Upper lobe of left lung (tissue), 4 donors: ENCODE measurements at regions not wholly inside any gene's neighbourhood (a gene's known extent, or its start where the extent isn't known, plus 50 kb on each side); places are given as distances from the start of the nearest gene placed in this dataset.

ENCODE experiments used
- POLR2A ChIP-seq, 4 donors: fragments of 450-650 bp; IDR thresholded peaks; one replicate each; pipeline ENCODE4 v1.5.1; 2016 to 2017; ENCODE audit warnings: antibody characterized with exemption in 4 of 4, mild to moderate bottlenecking in 2 of 4
- TF ChIP-seq, protein P1 (sequence below), 6 experiments: fragments of 450-650 bp in 4 of 6; fragments of 200-600 bp in 2 of 6; sonication (generic) in 2 of 6; IDR thresholded peaks; one replicate each; pipeline ENCODE4 v1.5.1; 2016 to 2019; ENCODE audit warnings: antibody characterized with exemption in 6 of 6

DNA sequence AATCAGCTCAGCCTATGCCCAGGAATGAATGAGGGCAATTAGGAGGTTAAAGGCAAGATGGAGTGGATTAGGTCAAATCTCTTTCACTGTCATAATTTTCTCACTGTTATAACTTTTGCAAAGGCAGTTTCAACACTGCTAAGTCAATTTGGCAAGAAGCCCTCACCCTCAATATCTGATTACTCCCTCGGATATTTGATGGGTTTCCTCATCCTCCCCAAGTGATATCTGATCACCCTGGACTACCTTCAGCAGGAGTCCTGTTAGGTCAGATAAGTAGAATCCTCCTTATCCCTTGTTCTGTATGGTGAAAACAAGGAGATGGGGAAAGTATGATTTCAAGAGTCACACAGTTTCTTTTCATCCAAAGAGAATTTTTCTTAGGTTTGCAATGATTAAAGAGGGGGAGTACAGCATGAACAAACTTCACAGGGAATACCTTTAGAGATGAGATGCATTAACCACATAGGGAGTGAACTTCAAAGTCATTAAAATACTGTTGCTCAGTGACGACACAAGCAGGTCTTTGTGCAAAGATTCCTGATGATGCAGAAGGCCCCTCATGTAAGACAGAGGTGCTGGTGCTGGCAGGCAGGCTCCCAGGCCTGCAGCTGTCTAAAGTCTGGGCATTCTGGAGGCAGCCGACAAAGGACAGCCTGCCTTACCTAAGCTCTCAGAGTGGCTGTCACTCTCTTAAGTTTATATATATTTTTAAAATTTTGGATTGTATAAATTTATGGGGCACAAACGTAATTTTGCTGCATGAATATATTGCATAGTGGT, 75.4 kb upstream of the POM121L12 start:
- no peak for TF ChIP-seq POLR2A (IDR thresholded peaks at IDR 0.05)
- TF ChIP-seq, protein P1, sequence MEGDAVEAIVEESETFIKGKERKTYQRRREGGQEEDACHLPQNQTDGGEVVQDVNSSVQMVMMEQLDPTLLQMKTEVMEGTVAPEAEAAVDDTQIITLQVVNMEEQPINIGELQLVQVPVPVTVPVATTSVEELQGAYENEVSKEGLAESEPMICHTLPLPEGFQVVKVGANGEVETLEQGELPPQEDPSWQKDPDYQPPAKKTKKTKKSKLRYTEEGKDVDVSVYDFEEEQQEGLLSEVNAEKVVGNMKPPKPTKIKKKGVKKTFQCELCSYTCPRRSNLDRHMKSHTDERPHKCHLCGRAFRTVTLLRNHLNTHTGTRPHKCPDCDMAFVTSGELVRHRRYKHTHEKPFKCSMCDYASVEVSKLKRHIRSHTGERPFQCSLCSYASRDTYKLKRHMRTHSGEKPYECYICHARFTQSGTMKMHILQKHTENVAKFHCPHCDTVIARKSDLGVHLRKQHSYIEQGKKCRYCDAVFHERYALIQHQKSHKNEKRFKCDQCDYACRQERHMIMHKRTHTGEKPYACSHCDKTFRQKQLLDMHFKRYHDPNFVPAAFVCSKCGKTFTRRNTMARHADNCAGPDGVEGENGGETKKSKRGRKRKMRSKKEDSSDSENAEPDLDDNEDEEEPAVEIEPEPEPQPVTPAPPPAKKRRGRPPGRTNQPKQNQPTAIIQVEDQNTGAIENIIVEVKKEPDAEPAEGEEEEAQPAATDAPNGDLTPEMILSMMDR (IDR thresholded peaks at IDR 0.05), result no peak
